Smooth muscle cell (in vitro differentiated cells): ENCODE measurements at regions not wholly inside any gene's neighbourhood (a gene's known extent, or its start where the extent isn't known, plus 50 kb on each side); places are given as distances from the start of the nearest gene placed in this dataset.
A peak's percentile ranks its signal among the peaks of the same experiment; 100 is the strongest.

Experiments used
- DNase-seq: peaks from one replicate; lab custom pipeline; 2025; ENCODE audit not compliant: unreplicated experiment; lab: John Stamatoyannopoulos, UW
- H2AFZ ChIP-seq: fragments of 200-600 bp; sonication (generic); 2 replicates; pipeline ENCODE4 v1.6.0; 2016; ENCODE audit warnings: antibody characterized with exemption, low read depth, mild to moderate bottlenecking
- H3F3A ChIP-seq: fragments of 200-600 bp; sonication (generic); 2 replicates; pipeline ENCODE4 v1.6.0; 2017; ENCODE audit warnings: antibody characterized with exemption, low read depth
- H3K27ac ChIP-seq: fragments of 200-600 bp; sonication (generic); 2 replicates; pipeline ENCODE4 v1.5.1; 2016; ENCODE audit warnings: low read depth, mild to moderate bottlenecking
- H3K27me3 ChIP-seq: fragments of 200-600 bp; sonication (generic); 2 replicates; pipeline ENCODE4 v1.6.1; 2016; ENCODE audit warnings: low read depth, mild to moderate bottlenecking
- H3K36me3 ChIP-seq: fragments of 200-600 bp; sonication (generic); 2 replicates; pipeline ENCODE4 v1.5.1; 2016; ENCODE audit warnings: low read depth
- H3K4me1 ChIP-seq: fragments of 200-600 bp; sonication (generic); 2 replicates; pipeline ENCODE4 v1.5.1; 2016; ENCODE audit warnings: low read depth
- H3K4me2 ChIP-seq: fragments of 200-600 bp; sonication (generic); 2 replicates; pipeline ENCODE4 v1.6.0; 2016; ENCODE audit warnings: mild to moderate bottlenecking
- H3K4me3 ChIP-seq: fragments of 200-600 bp; sonication (generic); 2 replicates; pipeline ENCODE4 v1.5.1; 2016; ENCODE audit warnings: mild to moderate bottlenecking
- H3K79me2 ChIP-seq: fragments of 200-600 bp; sonication (generic); 2 replicates; pipeline ENCODE4 v1.6.0; 2016; ENCODE audit warnings: low read depth, mild to moderate bottlenecking
- H3K9ac ChIP-seq: fragments of 200-600 bp; sonication (generic); 2 replicates; pipeline ENCODE4 v1.6.0; 2016; ENCODE audit warnings: low read depth
- H3K9me3 ChIP-seq: fragments of 200-600 bp; sonication (generic); replicated peaks from 2 replicates; pipeline ENCODE4 v1.5.1; 2016; ENCODE audit warnings: low read depth
- H4K20me1 ChIP-seq: fragments of 200-600 bp; sonication (generic); 2 replicates; pipeline ENCODE4 v1.6.0; 2016; ENCODE audit warnings: low read depth
- CTCF ChIP-seq: fragments of 200-600 bp; sonication (generic); IDR thresholded peaks from 2 replicates; pipeline ENCODE4 v1.5.1; 2017; ENCODE audit warnings: borderline replicate concordance, mild to moderate bottlenecking, antibody characterized with exemption; ENCODE audit not compliant: insufficient read depth, poor library complexity, severe bottlenecking
- WGBS: methylation state at CpG from one replicate; pipeline ENCODE4 v1.1.7; 2016; ENCODE audit warnings: low lambda C conversion rate; 5-methylcytosine and 5-hydroxymethylcytosine counted together

GRCh38 chr4:125432078-125432477, 117.3 kb downstream of the FAT4 start:
- Histone ChIP-seq H3F3A (peaks cover 4% of the 10 kb centered on the region), H3K79me2 (no peaks in the 10 kb centered on the region), H4K20me1 (no peaks in the 10 kb centered on the region), H3K9me3 (no peaks in the 10 kb centered on the region), H3K27ac (no peak overlapping the region), H3K4me3 (no peak overlapping the region), H3K4me1 (no peaks in the 10 kb centered on the region), H3K9ac (no peak overlapping the region), H3K4me2 (no peak overlapping the region), H3K27me3 (no peaks in the 10 kb centered on the region), H2AFZ (no peak overlapping the region), H3K36me3 (no peaks in the 10 kb centered on the region)
- WGBS: 21% methylated on average over 2 of the region's 2 CpGs
- no peak for DNase-seq
- TF ChIP-seq CTCF: no peak

- H3K9me3 ChIP-seq: no peaks in the 10 kb centered on the region
- no peaks in the 10 kb centered on the region for H3K27me3 ChIP-seq
- H3F3A ChIP-seq: peaks cover 4% of the 10 kb centered on the region
- no peak for DNase-seq
- no peaks in the 10 kb centered on the region for H3K36me3 ChIP-seq
- H3K27ac ChIP-seq: peak overlapping the region; percentile 56
- H3K4me3 ChIP-seq: no peak overlapping the region
- peak overlapping the region; percentile 66 for H3K4me2 ChIP-seq
- no peak overlapping the region for H2AFZ ChIP-seq
- H4K20me1 ChIP-seq: no peaks in the 10 kb centered on the region
- WGBS: 17% methylated on average over 2 of the region's 2 CpGs
- no peaks in the 10 kb centered on the region for H3K79me2 ChIP-seq
- no peaks in the 10 kb centered on the region for H3K4me1 ChIP-seq
- H3K9ac ChIP-seq: no peak overlapping the region
- no peak for TF ChIP-seq CTCF
Observed at GRCh38 chr4:125433453-125433852, 118.7 kb downstream of the FAT4 start.

- H3K79me2 ChIP-seq: no peaks in the 10 kb centered on the region
- H3K9me3 ChIP-seq: no peaks in the 10 kb centered on the region
- H3K4me1 ChIP-seq: no peaks in the 10 kb centered on the region
- H3K4me3 ChIP-seq: no peak overlapping the region
- H3K4me2 ChIP-seq: peak overlapping the region; percentile 66
- no peak for DNase-seq
- H4K20me1 ChIP-seq: no peaks in the 10 kb centered on the region
- H3F3A ChIP-seq: peaks cover 4% of the 10 kb centered on the region
- no peak for TF ChIP-seq CTCF
- no peaks in the 10 kb centered on the region for H3K36me3 ChIP-seq
- peak overlapping the region; percentile 56 for H3K27ac ChIP-seq
- no peaks in the 10 kb centered on the region for H3K27me3 ChIP-seq
- 92% methylated on average over 3 of the region's 3 CpGs for WGBS
- no peak overlapping the region for H3K9ac ChIP-seq
- H2AFZ ChIP-seq: no peak overlapping the region
Observed at GRCh38 chr4:125434136-125434535, 119.4 kb downstream of the FAT4 start.

GRCh38 chr4:125440814-125441213, 126.1 kb downstream of the FAT4 start:
- no peak for TF ChIP-seq CTCF
- Histone ChIP-seq H2AFZ (no peak overlapping the region), H3K79me2 (no peaks in the 10 kb centered on the region), H3K9ac (no peak overlapping the region), H3K27me3 (no peaks in the 10 kb centered on the region), H3K4me2 (no peak overlapping the region), H3F3A (no peaks in the 10 kb centered on the region), H3K27ac (no peak overlapping the region), H3K4me1 (no peaks in the 10 kb centered on the region), H3K4me3 (no peak overlapping the region), H4K20me1 (no peaks in the 10 kb centered on the region), H3K36me3 (no peaks in the 10 kb centered on the region), H3K9me3 (no peaks in the 10 kb centered on the region)
- WGBS: 97% methylated on average over 1 of the region's 1 CpG
- DNase-seq: no peak
